ENCODE measurements at regions not wholly inside any gene's neighbourhood (a gene's known extent, or its start where the extent isn't known, plus 50 kb on each side); places are given as distances from the start of the nearest gene placed in this dataset.

- TF ChIP-seq CTCF (IDR thresholded peaks at IDR 0.05; ENCODE audit: low read length) (no peak), EZH2phosphoT487 (IDR thresholded peaks at IDR 0.05; ENCODE audit: low read length) (no peak), EZH2 (optimal IDR thresholded peaks at IDR 0.05; ENCODE audit: low read depth, low read length) (no peak)
Measured at GRCh38 chr6:155996151-155996550, 540.5 kb upstream of the NOX3 start.
